ENCODE measurements at regions not wholly inside any gene's neighbourhood (a gene's known extent, or its start where the extent isn't known, plus 50 kb on each side); places are given as distances from the start of the nearest gene placed in this dataset.
"Not testable (repeated sequence)": the region's sequence is repeated elsewhere in the genome, so short reads cannot be mapped to it uniquely, and the experiment has no call there.

GRCh38 chr3:30476368-30477084 is 129.9 kb upstream of the TGFBR2 start:
- H3K27me3 ChIP-seq: no peaks in the 10 kb centered on the region
- TF ChIP-seq POLR2A (IDR thresholded peaks at IDR 0.05) (no peak), CTCF (IDR thresholded peaks at IDR 0.05) (no peak)

DNA sequence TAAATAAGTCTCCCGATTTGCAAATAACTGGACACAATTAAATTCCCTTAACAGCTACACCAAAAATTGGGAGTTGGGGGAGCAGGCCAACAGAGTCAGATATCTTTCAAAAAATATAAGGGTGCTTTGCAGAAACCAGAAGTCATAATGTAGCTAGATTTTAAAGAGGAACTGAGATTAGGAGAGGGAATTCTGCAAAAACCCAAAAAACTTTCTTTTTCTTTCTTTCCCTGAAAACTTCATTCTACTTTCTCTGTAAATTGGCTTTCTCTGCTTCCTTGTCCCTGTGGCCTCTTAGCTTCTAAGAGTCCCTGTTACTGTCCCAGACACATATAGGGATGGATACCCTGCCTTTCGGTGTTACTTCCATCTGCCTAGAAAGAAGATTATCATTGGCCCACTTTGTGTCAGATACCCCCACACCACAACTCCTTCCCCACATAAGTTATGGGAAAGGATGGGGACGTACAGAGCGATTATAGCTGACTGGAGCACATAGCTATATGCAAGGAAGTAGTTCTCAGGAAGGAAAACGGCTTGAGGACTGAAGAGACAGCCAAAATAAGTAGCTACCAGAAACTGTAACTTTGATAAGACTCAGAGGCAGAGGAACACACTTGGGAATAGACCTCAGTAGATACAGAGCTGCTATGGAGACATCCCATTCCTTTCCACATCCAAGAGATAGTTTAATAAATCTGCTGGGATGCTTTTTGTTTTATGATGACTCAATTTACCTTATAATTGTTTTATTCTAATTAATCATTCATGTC is 129.1 kb upstream of the TGFBR2 start:
- no peak overlapping the region for H3K4me3 ChIP-seq
- no peaks in the 10 kb centered on the region for H3K27me3 ChIP-seq
- no peaks in the 10 kb centered on the region for H3K9me3 ChIP-seq
- H3K4me1 ChIP-seq: peaks cover 3 to 18% (median 8%) of the 10 kb centered on the region in 4 donors
- no peaks in the 10 kb centered on the region for H3K36me3 ChIP-seq
- no peak for DNase-seq
- no peak for TF ChIP-seq POLR2A (IDR thresholded peaks at IDR 0.05)
- TF ChIP-seq CTCF (IDR thresholded peaks at IDR 0.05): no peak
- peak overlapping the region in 1 of 4 donors; percentile 27 for H3K27ac ChIP-seq

More at GRCh38 chr3:30476368-30477084, 129.9 kb upstream of the TGFBR2 start:
- Histone ChIP-seq H3K4me1 (peaks cover 3 to 18% (median 8%) of the 10 kb centered on the region in 4 donors), H3K27ac (no peak overlapping the region), H3K9me3 (no peaks in the 10 kb centered on the region), H3K36me3 (no peaks in the 10 kb centered on the region), H3K4me3 (no peak overlapping the region)
- DNase-seq: no peak

- not testable (repeated sequence) for DNase-seq, H3K4me3 ChIP-seq, H3K9me3 ChIP-seq, H3K27me3 ChIP-seq, H3K36me3 ChIP-seq
- Histone ChIP-seq H3K4me1 (peaks cover 3 to 18% (median 8%) of the 10 kb centered on the region in 4 donors), H3K27ac (peak overlapping the region in 2 of 4 donors; percentile 11 to 40)
Measured at GRCh38 chr3:30479737-30480136, 126.7 kb upstream of the TGFBR2 start.

DNA sequence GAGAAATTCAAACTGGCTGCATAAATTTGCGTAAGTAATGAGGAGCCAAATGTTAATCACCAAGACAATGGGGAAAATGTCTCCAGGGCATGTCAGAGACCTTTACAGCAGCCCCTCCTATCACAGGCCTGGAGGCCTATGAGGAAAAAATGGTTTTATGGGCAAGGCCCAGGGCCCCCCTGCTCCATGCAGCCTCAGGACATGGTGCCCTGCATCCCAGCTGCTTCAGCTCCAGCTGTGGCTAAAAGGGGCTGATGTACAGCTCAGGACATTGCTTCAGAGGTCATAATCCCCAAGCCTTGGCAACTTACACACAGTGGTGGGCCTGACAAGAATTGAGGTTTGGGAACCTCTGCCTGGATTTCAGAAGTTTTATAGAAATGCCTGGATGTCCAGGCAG is 126.2 kb upstream of the TGFBR2 start:
- not testable (repeated sequence) for DNase-seq, H3K36me3 ChIP-seq, H3K27me3 ChIP-seq, H3K9me3 ChIP-seq, H3K4me3 ChIP-seq
- Histone ChIP-seq H3K4me1 (peaks cover 3 to 18% (median 8%) of the 10 kb centered on the region in 4 donors), H3K27ac (peak overlapping the region in 2 of 4 donors; percentile 7 to 50)

DNA sequence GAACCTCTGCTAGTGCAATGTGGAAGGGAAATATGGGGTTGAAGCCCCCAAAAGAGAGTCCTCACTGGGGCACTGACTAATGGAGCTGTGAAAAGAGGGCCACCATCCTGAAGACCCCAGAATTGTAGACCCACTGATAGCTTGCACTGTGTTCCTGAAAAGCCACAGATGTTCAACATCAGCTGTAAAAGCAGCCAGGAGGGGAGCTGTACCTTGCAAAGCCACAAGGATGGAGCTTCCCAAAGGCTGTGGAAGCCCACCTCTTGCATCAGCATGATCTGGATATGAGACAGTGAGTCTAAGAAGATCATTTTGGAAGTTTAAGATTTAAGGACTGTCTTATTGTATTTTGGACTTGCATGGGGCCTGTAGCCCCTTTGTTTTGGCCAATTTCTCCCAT is 125.8 kb upstream of the TGFBR2 start:
- H3K36me3 ChIP-seq: no peaks in the 10 kb centered on the region
- H3K4me3 ChIP-seq: no peak overlapping the region
- TF ChIP-seq CTCF (IDR thresholded peaks at IDR 0.05) (no peak), POLR2A (IDR thresholded peaks at IDR 0.05) (no peak)
- H3K27me3 ChIP-seq: no peaks in the 10 kb centered on the region
- peaks cover 3 to 18% (median 8%) of the 10 kb centered on the region in 4 donors for H3K4me1 ChIP-seq
- H3K27ac ChIP-seq: peak overlapping the region in 2 of 4 donors; percentile 7 to 50
- DNase-seq: no peak
- H3K9me3 ChIP-seq: no peaks in the 10 kb centered on the region

DNA sequence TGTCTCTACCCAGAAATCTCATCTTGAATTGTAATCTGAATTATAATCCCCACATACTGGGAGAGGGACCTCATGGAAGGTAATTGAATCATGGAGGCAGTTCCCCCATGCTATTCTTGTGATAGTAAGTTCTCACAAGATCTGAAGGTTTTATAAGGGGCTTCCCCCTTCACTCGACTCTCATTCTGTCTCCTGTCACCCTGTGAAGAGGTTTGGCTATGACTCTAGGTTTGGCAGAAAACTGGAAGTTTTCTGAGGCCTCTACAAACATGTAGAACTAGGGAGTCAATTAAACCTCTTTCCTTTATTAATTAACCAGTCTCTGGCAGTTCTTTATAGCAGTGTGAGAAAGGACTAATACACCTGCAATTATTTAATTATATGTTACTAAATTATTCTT is 125.2 kb upstream of the TGFBR2 start:
- DNase-seq: no peak
- no peak for TF ChIP-seq CTCF (IDR thresholded peaks at IDR 0.05)
- no peak for TF ChIP-seq POLR2A (IDR thresholded peaks at IDR 0.05)
- H3K4me1 ChIP-seq: peaks cover 3 to 15% (median 8%) of the 10 kb centered on the region in 4 donors
- H3K27ac ChIP-seq: no peak overlapping the region
- no peaks in the 10 kb centered on the region for H3K36me3 ChIP-seq
- no peaks in the 10 kb centered on the region for H3K9me3 ChIP-seq
- no peak overlapping the region for H3K4me3 ChIP-seq
- no peaks in the 10 kb centered on the region for H3K27me3 ChIP-seq

- not testable (repeated sequence) for H3K4me1 ChIP-seq, H3K36me3 ChIP-seq, DNase-seq, H3K27me3 ChIP-seq, H3K4me3 ChIP-seq, H3K9me3 ChIP-seq, H3K27ac ChIP-seq
Measured at GRCh38 chr3:30484229-30484628, 122.2 kb upstream of the TGFBR2 start.

Measured in Peyer's patch (tissue), 4 donors.